ENCODE measurements at regions not wholly inside any gene's neighbourhood (a gene's known extent, or its start where the extent isn't known, plus 50 kb on each side); places are given as distances from the start of the nearest gene placed in this dataset.

GRCh38 chr10:29392376-29393021 lies 103.6 kb downstream of the LYZL1 start:
- no peaks in the 10 kb centered on the region for H3K9me3 Mint-ChIP-seq (ENCODE audit: unreplicated experiment)
- H3K4me1 Mint-ChIP-seq (ENCODE audit: unreplicated experiment) = no peaks in the 10 kb centered on the region
- peak; percentile 59 for DNase-seq (ENCODE audit: low spot score)
- H3K36me3 Mint-ChIP-seq (ENCODE audit: low read depth, unreplicated experiment) = no peaks in the 10 kb centered on the region
- no peak overlapping the region for H3K27ac Mint-ChIP-seq (ENCODE audit: unreplicated experiment)
- H3K4me3 Mint-ChIP-seq (ENCODE audit: unreplicated experiment) = no peak overlapping the region
- peaks cover 3% of the 10 kb centered on the region for H3K27me3 Mint-ChIP-seq (ENCODE audit: unreplicated experiment)
- TF ChIP-seq CTCF (IDR thresholded peaks at IDR 0.05; ENCODE audit: unreplicated experiment) = peak; percentile 61

GRCh38 chr10:29394321-29394932 lies 105.6 kb downstream of the LYZL1 start:
- Mint-ChIP-seq H3K4me3 (ENCODE audit: unreplicated experiment) (no peak overlapping the region), H3K36me3 (ENCODE audit: low read depth, unreplicated experiment) (no peaks in the 10 kb centered on the region), H3K9me3 (ENCODE audit: unreplicated experiment) (no peaks in the 10 kb centered on the region), H3K4me1 (ENCODE audit: unreplicated experiment) (no peaks in the 10 kb centered on the region), H3K27ac (ENCODE audit: unreplicated experiment) (no peak overlapping the region), H3K27me3 (ENCODE audit: unreplicated experiment) (peaks cover 3% of the 10 kb centered on the region)
- DNase-seq (ENCODE audit: low spot score) = no peak
- TF ChIP-seq CTCF (IDR thresholded peaks at IDR 0.05; ENCODE audit: unreplicated experiment) = no peak

GRCh38 chr10:29395409-29395808 lies 106.5 kb downstream of the LYZL1 start:
- no peak for DNase-seq (ENCODE audit: low spot score)
- Mint-ChIP-seq H3K27ac (ENCODE audit: unreplicated experiment) (no peak overlapping the region), H3K36me3 (ENCODE audit: low read depth, unreplicated experiment) (no peaks in the 10 kb centered on the region), H3K27me3 (ENCODE audit: unreplicated experiment) (peaks cover 3% of the 10 kb centered on the region), H3K9me3 (ENCODE audit: unreplicated experiment) (no peaks in the 10 kb centered on the region), H3K4me3 (ENCODE audit: unreplicated experiment) (no peak overlapping the region), H3K4me1 (ENCODE audit: unreplicated experiment) (no peaks in the 10 kb centered on the region)
- no peak for TF ChIP-seq CTCF (IDR thresholded peaks at IDR 0.05; ENCODE audit: unreplicated experiment)

GRCh38 chr10:29397221-29397620 lies 108.4 kb downstream of the LYZL1 start:
- Mint-ChIP-seq H3K27ac (ENCODE audit: unreplicated experiment) (no peak overlapping the region), H3K4me3 (ENCODE audit: unreplicated experiment) (no peak overlapping the region), H3K4me1 (ENCODE audit: unreplicated experiment) (no peaks in the 10 kb centered on the region), H3K9me3 (ENCODE audit: unreplicated experiment) (no peaks in the 10 kb centered on the region), H3K27me3 (ENCODE audit: unreplicated experiment) (no peaks in the 10 kb centered on the region), H3K36me3 (ENCODE audit: low read depth, unreplicated experiment) (no peaks in the 10 kb centered on the region)
- no peak for TF ChIP-seq CTCF (IDR thresholded peaks at IDR 0.05; ENCODE audit: unreplicated experiment)
- no peak for DNase-seq (ENCODE audit: low spot score)

GRCh38 chr10:29403208-29403607 lies 114.3 kb downstream of the LYZL1 start:
- Mint-ChIP-seq H3K4me3 (ENCODE audit: unreplicated experiment) (no peak overlapping the region), H3K4me1 (ENCODE audit: unreplicated experiment) (no peaks in the 10 kb centered on the region), H3K36me3 (ENCODE audit: low read depth, unreplicated experiment) (peaks cover 6% of the 10 kb centered on the region), H3K27ac (ENCODE audit: unreplicated experiment) (no peak overlapping the region), H3K27me3 (ENCODE audit: unreplicated experiment) (no peaks in the 10 kb centered on the region), H3K9me3 (ENCODE audit: unreplicated experiment) (no peaks in the 10 kb centered on the region)
- DNase-seq (ENCODE audit: low spot score) = no peak
- no peak for TF ChIP-seq CTCF (IDR thresholded peaks at IDR 0.05; ENCODE audit: unreplicated experiment)
